ENCODE measurements at regions not wholly inside any gene's neighbourhood (a gene's known extent, or its start where the extent isn't known, plus 50 kb on each side); places are given as distances from the start of the nearest gene placed in this dataset.

DNA sequence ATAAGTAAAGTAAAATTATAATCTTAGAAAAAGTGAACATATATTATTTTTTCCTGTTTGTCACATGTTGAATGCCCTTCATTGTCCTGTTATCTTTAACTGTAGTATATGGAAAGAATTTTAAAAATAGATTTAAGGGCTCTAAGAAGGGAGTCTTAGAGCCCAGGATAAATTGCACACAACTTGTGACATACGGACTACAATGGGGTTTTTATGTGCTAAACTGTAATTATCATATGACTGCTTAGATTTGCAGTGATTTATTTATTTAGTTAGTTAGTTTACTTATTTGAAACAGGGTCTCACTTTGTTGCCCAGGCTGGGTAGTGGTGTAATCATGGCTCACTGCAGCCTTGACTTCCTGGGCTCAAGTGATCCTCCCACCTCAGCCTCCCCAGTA, 187.8 kb upstream of the HMGA2 start:
- no peak for TF ChIP-seq CTCF (IDR thresholded peaks at IDR 0.05; ENCODE audit: insufficient read depth, low read depth, low read length)
- POLR2A ChIA-PET = no interaction called here
- no peaks in the 10 kb centered on the region for H3K27me3 ChIP-seq (ENCODE audit: control insufficient read depth, insufficient read depth, low read length)
- DNase-seq (ENCODE audit: low read depth) = no peak
- CTCF ChIA-PET = no interaction called here
- no peaks in the 10 kb centered on the region for H3K36me3 ChIP-seq (ENCODE audit: control insufficient read depth, insufficient read depth, low read length)
- no peak overlapping the region for H3K4me3 ChIP-seq (ENCODE audit: low read depth, low read length)

DNA sequence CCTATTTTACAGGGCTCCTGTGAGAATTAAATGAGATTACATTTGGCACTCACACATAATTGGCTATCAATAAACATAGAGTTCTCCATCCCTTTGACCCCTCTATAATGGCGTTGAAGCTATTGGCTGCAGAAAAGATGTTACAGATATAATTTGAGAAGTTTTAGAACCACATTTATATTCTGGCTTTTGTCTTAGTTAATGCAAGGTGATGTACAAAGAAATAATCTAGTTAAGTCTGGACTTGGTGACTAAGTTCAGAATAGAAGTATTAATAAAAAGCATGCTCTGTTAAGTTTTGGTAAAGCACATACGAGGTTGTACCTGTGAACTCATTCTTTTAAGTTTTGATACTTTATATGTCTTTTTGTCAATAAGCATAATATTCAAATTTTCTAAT, 187.1 kb upstream of the HMGA2 start:
- no peaks in the 10 kb centered on the region for H3K27me3 ChIP-seq (ENCODE audit: control insufficient read depth, insufficient read depth, low read length)
- ChIA-PET POLR2A (no interaction called here), CTCF (no interaction called here)
- DNase-seq (ENCODE audit: low read depth) = no peak
- no peak for TF ChIP-seq CTCF (IDR thresholded peaks at IDR 0.05; ENCODE audit: insufficient read depth, low read depth, low read length)
- H3K4me3 ChIP-seq (ENCODE audit: low read depth, low read length) = no peak overlapping the region
- H3K36me3 ChIP-seq (ENCODE audit: control insufficient read depth, insufficient read depth, low read length) = no peaks in the 10 kb centered on the region

- H3K36me3 ChIP-seq (ENCODE audit: control insufficient read depth, insufficient read depth, low read length) = no peaks in the 10 kb centered on the region
- no peaks in the 10 kb centered on the region for H3K27me3 ChIP-seq (ENCODE audit: control insufficient read depth, insufficient read depth, low read length)
- TF ChIP-seq CTCF (IDR thresholded peaks at IDR 0.05; ENCODE audit: insufficient read depth, low read depth, low read length) = no peak
- ChIA-PET CTCF (interaction anchor here (0.5 to 0.6 kb wide), 2 partner anchors 41 to 195 kb away, joined by 6 read pairs; no protein-coding TSS in a partner anchor), POLR2A (no interaction called here)
- no peak overlapping the region for H3K4me3 ChIP-seq (ENCODE audit: low read depth, low read length)
- DNase-seq (ENCODE audit: low read depth) = no peak
Measured at GRCh38 chr12:65637774-65638173, 186.5 kb upstream of the HMGA2 start.

- DNase-seq (ENCODE audit: low read depth) = no peak
- no peak for TF ChIP-seq CTCF (IDR thresholded peaks at IDR 0.05; ENCODE audit: insufficient read depth, low read depth, low read length)
- Histone ChIP-seq H3K36me3 (ENCODE audit: control insufficient read depth, insufficient read depth, low read length) (no peaks in the 10 kb centered on the region), H3K4me3 (ENCODE audit: low read depth, low read length) (no peak overlapping the region), H3K27me3 (ENCODE audit: control insufficient read depth, insufficient read depth, low read length) (no peaks in the 10 kb centered on the region)
- ChIA-PET POLR2A (no interaction called here), CTCF (interaction anchor here (0.5 to 0.6 kb wide), 2 partner anchors 40 to 195 kb away, joined by 6 read pairs; no protein-coding TSS in a partner anchor)
Measured at GRCh38 chr12:65638324-65638723, 186.0 kb upstream of the HMGA2 start.

- POLR2A ChIA-PET = no interaction called here
- DNase-seq (ENCODE audit: low read depth) = no peak
- Histone ChIP-seq H3K4me3 (ENCODE audit: low read depth, low read length) (no peak overlapping the region), H3K36me3 (ENCODE audit: control insufficient read depth, insufficient read depth, low read length) (no peaks in the 10 kb centered on the region), H3K27me3 (ENCODE audit: control insufficient read depth, insufficient read depth, low read length) (no peaks in the 10 kb centered on the region)
- CTCF ChIA-PET = no interaction called here
- no peak for TF ChIP-seq CTCF (IDR thresholded peaks at IDR 0.05; ENCODE audit: insufficient read depth, low read depth, low read length)
Measured at GRCh38 chr12:65640489-65640901, 183.8 kb upstream of the HMGA2 start.

Data from BJ (cell line).